ENCODE measurements at regions not wholly inside any gene's neighbourhood (a gene's known extent, or its start where the extent isn't known, plus 50 kb on each side); places are given as distances from the start of the nearest gene placed in this dataset.

GRCh38 chr3:165336786-165337185, 140.6 kb upstream of the SLITRK3 start:
- TF ChIP-seq CTCF (IDR thresholded peaks at IDR 0.05) (no peak), EP300 (IDR thresholded peaks at IDR 0.05) (no peak), POLR2AphosphoS5 (IDR thresholded peaks at IDR 0.05) (no peak), POLR2A (IDR thresholded peaks at IDR 0.05) (no peak)
- H3K27ac ChIP-seq = no peak overlapping the region
- peaks cover 0 to 7% (median 4%) of the 10 kb centered on the region in 3 donors for H3K4me1 ChIP-seq
- 25 to 37% methylated on average over 1 of the region's 1 CpG for WGBS, 2 donors (ENCODE audit: low coverage in 1 of 2)
- no peaks in the 10 kb centered on the region for H3K27me3 ChIP-seq
- no peak overlapping the region for H3K4me3 ChIP-seq
- H3K9me3 ChIP-seq = no peaks in the 10 kb centered on the region
- no peak for ATAC-seq
- H3K36me3 ChIP-seq = no peaks in the 10 kb centered on the region

All from gastroesophageal sphincter (tissue), 4 donors.